Naive thymus-derived CD4-positive, alpha-beta T cell (primary cell): ENCODE measurements at regions not wholly inside any gene's neighbourhood (a gene's known extent, or its start where the extent isn't known, plus 50 kb on each side); places are given as distances from the start of the nearest gene placed in this dataset.

Source experiments
- ATAC-seq: fragments of 150-1000 bp; cut with Tn5 transposase; 2 replicates; pipeline ENCODE4 v1.10.0; 2021; ENCODE audit warnings: mild to moderate bottlenecking, moderate library complexity
- CTCF ChIA-PET: fragments of 350-600 bp; sonication (Branson Sonifier 250); formaldehyde crosslinking; loops from one replicate; lab custom pipeline; 2021; ENCODE audit warnings: antibody characterized with exemption; lab: Charles Lee
- POLR2A ChIA-PET: fragments of 350-600 bp; sonication (Branson Sonifier 250); formaldehyde crosslinking; loops from one replicate; lab custom pipeline; 2021; ENCODE audit warnings: antibody characterized with exemption, inconsistent platforms; lab: Charles Lee
- DNase-seq, 9 donors: peaks; one replicate each; pipeline versions ENCODE4 v3.0.0 to v3.0.0-alpha.2; 2020 to 2022; ENCODE audit warnings: mixed read lengths in 1 of 9
- H3K27ac ChIP-seq: one replicate; pipeline ENCODE4 v1.7.0; 2013; ENCODE audit warnings: mild to moderate bottlenecking, low read depth, low read length, moderate library complexity
- H3K27me3 ChIP-seq, 2 donors: one replicate each; pipeline ENCODE4 v1.7.0; 2013; ENCODE audit warnings: low read length in 2 of 2, mild to moderate bottlenecking in 2 of 2, moderate library complexity in 2 of 2; ENCODE audit not compliant: control insufficient read depth in 2 of 2, insufficient read depth in 2 of 2
- H3K36me3 ChIP-seq, 3 experiments: 1 replicate in 2 of 3; 2 replicates in 1 of 3; pipeline ENCODE4 v1.7.0; 2013; ENCODE audit warnings: low read length in 3 of 3, mild to moderate bottlenecking in 3 of 3, moderate library complexity in 1 of 3; ENCODE audit not compliant: insufficient read depth in 3 of 3, control insufficient read depth in 2 of 3
- H3K4me1 ChIP-seq, 2 donors: one replicate each; pipeline ENCODE4 v1.7.0; 2013; ENCODE audit warnings: low read length in 2 of 2, mild to moderate bottlenecking in 2 of 2, moderate library complexity in 1 of 2; ENCODE audit not compliant: control insufficient read depth in 2 of 2, insufficient read depth in 2 of 2
- H3K4me3 ChIP-seq: 2 replicates; pipeline ENCODE4 v1.7.0; 2013; ENCODE audit warnings: mild to moderate bottlenecking, low read length
- H3K9me3 ChIP-seq, 3 experiments: 1 replicate in 2 of 3; 2 replicates in 1 of 3; pipeline ENCODE4 v1.7.0; 2013; ENCODE audit warnings: low read length in 3 of 3; ENCODE audit not compliant: control insufficient read depth in 2 of 3
- H3K27ac Mint-ChIP-seq, 9 donors: one replicate each; pipeline ENCODE4 v1.8.0; 2020 to 2022; ENCODE audit warnings: mixed read lengths in 9 of 9, mild to moderate bottlenecking in 8 of 9, moderate library complexity in 5 of 9, inconsistent platforms in 2 of 9
- H3K27me3 Mint-ChIP-seq, 5 donors: one replicate each; pipeline ENCODE4 v1.8.0; 2021 to 2022; ENCODE audit warnings: mixed read lengths in 5 of 5, mild to moderate bottlenecking in 1 of 5
- H3K36me3 Mint-ChIP-seq, 5 donors: one replicate each; pipeline ENCODE4 v1.8.0; 2020 to 2022; ENCODE audit warnings: mixed read lengths in 5 of 5, mild to moderate bottlenecking in 3 of 5, inconsistent platforms in 1 of 5
- H3K4me1 Mint-ChIP-seq, 7 donors: one replicate each; pipeline ENCODE4 v1.8.0; 2020 to 2022; ENCODE audit warnings: mixed read lengths in 7 of 7, mild to moderate bottlenecking in 3 of 7, inconsistent platforms in 1 of 7
- H3K4me3 Mint-ChIP-seq, 10 donors: one replicate each; pipeline ENCODE4 v1.8.0; 2020 to 2022; ENCODE audit warnings: mild to moderate bottlenecking in 10 of 10, mixed read lengths in 10 of 10, moderate library complexity in 6 of 10, inconsistent platforms in 2 of 10
- H3K9me3 Mint-ChIP-seq, 11 donors: one replicate each; pipeline ENCODE4 v1.8.0; 2020 to 2022; ENCODE audit warnings: mixed read lengths in 11 of 11, mild to moderate bottlenecking in 4 of 11, inconsistent platforms in 1 of 11, moderate library complexity in 1 of 11
- intact Hi-C, 2 donors: fragments of 100-400 bp; cut with micrococcal nuclease; formaldehyde crosslinking; loops; one replicate each; pipeline ENCODE4 v1.15.1; 2023

GRCh38 chr3:72375237-72376076 is 472.8 kb downstream of the SHQ1 start:
- CTCF ChIA-PET, result interaction anchor here (0.6 to 1.1 kb wide), 2 partner anchors 72 to 107 kb away, joined by 3 to 4 read pairs; no protein-coding TSS in a partner anchor
- H3K4me3 ChIP-seq, result no peak overlapping the region
- no peaks in the 10 kb centered on the region for H3K27me3 ChIP-seq
- H3K4me3 Mint-ChIP-seq, result peak overlapping the region in 8 of 10 donors; percentile 20 to 76 (median 44)
- peak overlapping the region in 8 of 9 donors; percentile 5 to 77 (median 28) for H3K27ac Mint-ChIP-seq
- H3K4me1 ChIP-seq, result peaks cover 0 to 17% of the 10 kb centered on the region in 2 donors
- H3K4me1 Mint-ChIP-seq, result peaks cover 10 to 85% (median 65%) of the 10 kb centered on the region in 7 donors
- peak; percentile 82 for ATAC-seq
- POLR2A ChIA-PET, result interaction anchor here (0.6 to 1.2 kb wide), 5 partner anchors 11 to 1510 kb away, joined by 3 to 7 read pairs (median 4); no protein-coding TSS in a partner anchor
- no peaks in the 10 kb centered on the region for H3K9me3 Mint-ChIP-seq
- peak in 7 of 9 donors; percentile 3 to 50 (median 26) for DNase-seq
- peaks cover 5 to 22% (median 10%) of the 10 kb centered on the region in 5 donors for H3K36me3 Mint-ChIP-seq
- no peaks in the 10 kb centered on the region for H3K9me3 ChIP-seq
- intact Hi-C loops, result loop anchor here (2.0 to 5.0 kb wide), 4 partner anchors 29 to 1463 kb away; partner anchors contain the start of gene RYBP (in 1 of the 2)
- peaks cover 0 to 11% (median 0%) of the 10 kb centered on the region in 3 experiments for H3K36me3 ChIP-seq
- H3K27ac ChIP-seq, result peak overlapping the region; percentile 33
- no peaks in the 10 kb centered on the region for H3K27me3 Mint-ChIP-seq

DNA sequence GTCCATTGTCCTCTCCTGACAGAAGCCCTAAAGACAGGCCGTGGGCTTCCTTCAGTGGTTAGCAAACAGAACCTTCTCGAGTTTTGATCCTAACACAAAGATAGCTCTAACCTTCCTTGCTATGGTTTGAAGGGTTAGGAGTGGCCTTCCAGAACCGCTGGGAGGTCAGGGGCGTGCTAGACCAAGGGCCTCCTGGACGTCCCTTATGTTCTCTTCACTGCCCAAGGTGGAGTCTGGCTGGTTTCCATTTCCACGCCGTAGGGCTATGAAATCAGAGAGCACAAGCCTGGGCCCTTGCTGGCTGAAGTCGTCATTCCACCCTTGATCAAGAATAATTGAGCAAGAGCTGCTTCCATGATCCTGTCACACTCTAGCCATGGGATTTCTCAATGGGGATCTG is 475.1 kb downstream of the SHQ1 start:
- Histone ChIP-seq H3K36me3 (peaks cover 0 to 2% (median 0%) of the 10 kb centered on the region in 3 experiments), H3K27ac (no peak overlapping the region), H3K4me3 (no peak overlapping the region), H3K4me1 (peaks cover 0 to 17% of the 10 kb centered on the region in 2 donors), H3K27me3 (no peaks in the 10 kb centered on the region), H3K9me3 (no peaks in the 10 kb centered on the region)
- intact Hi-C loops, result no loop called here
- ATAC-seq (no peak), DNase-seq (no peak)
- H3K4me1 Mint-ChIP-seq, result peaks cover 10 to 61% (median 53%) of the 10 kb centered on the region in 7 donors
- peak overlapping the region in 2 of 9 donors; percentile 14 to 31 for H3K27ac Mint-ChIP-seq
- POLR2A ChIA-PET, result no interaction called here
- CTCF ChIA-PET, result no interaction called here
- H3K27me3 Mint-ChIP-seq, result no peaks in the 10 kb centered on the region
- no peak overlapping the region for H3K4me3 Mint-ChIP-seq
- peaks cover 0 to 2% (median 0%) of the 10 kb centered on the region in 11 donors for H3K9me3 Mint-ChIP-seq
- peaks cover 0 to 8% (median 2%) of the 10 kb centered on the region in 5 donors for H3K36me3 Mint-ChIP-seq

- no peak for DNase-seq
- Histone ChIP-seq H3K4me1 (peaks cover 0 to 17% of the 10 kb centered on the region in 2 donors), H3K9me3 (no peaks in the 10 kb centered on the region), H3K27me3 (no peaks in the 10 kb centered on the region), H3K36me3 (no peaks in the 10 kb centered on the region), H3K27ac (no peak overlapping the region), H3K4me3 (no peak overlapping the region)
- POLR2A ChIA-PET, result interaction anchor here (0.6 kb wide), 1 partner anchor 41 kb away, joined by 3 read pairs; no protein-coding TSS in a partner anchor
- Mint-ChIP-seq H3K4me3 (no peak overlapping the region), H3K36me3 (peaks cover 0 to 6% (median 0%) of the 10 kb centered on the region in 5 donors), H3K4me1 (peaks cover 10 to 59% (median 53%) of the 10 kb centered on the region in 7 donors), H3K27ac (peak overlapping the region in 3 of 9 donors; percentile 47 to 52 (median 49)), H3K27me3 (no peaks in the 10 kb centered on the region), H3K9me3 (peaks cover 0 to 2% (median 0%) of the 10 kb centered on the region in 11 donors)
- CTCF ChIA-PET, result no interaction called here
- intact Hi-C loops, result no loop called here
- no peak for ATAC-seq
Measured at GRCh38 chr3:72372161-72372560, 476.1 kb downstream of the SHQ1 start.

DNA sequence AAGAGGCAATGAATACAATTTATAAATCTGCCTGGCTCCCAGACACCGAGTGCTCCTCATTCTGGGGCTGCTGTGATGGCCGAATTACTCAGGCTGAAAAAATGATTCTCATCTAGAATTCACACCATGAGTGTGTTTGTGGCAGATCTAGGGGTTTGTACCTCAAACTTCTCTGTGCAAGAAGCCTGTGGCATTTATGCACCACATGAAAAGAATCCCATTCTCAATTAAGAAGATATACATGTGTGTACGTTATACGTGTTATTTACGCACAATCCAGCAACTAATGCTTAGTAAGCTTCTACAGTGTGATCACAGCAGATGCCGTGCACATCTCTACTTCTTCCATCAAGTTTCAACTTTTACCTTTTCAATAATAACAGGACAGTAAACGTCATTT is 476.8 kb downstream of the SHQ1 start:
- ChIA-PET POLR2A (interaction anchor here (0.6 kb wide), 1 partner anchor 639 kb away, joined by 4 read pairs; no protein-coding TSS in a partner anchor), CTCF (no interaction called here)
- no peaks in the 10 kb centered on the region for H3K27me3 Mint-ChIP-seq
- H3K27ac Mint-ChIP-seq, result peak overlapping the region in 1 of 9 donors; percentile 37
- Histone ChIP-seq H3K4me1 (peaks cover 0 to 17% of the 10 kb centered on the region in 2 donors), H3K4me3 (no peak overlapping the region), H3K27ac (no peak overlapping the region), H3K27me3 (no peaks in the 10 kb centered on the region), H3K36me3 (no peaks in the 10 kb centered on the region), H3K9me3 (no peaks in the 10 kb centered on the region)
- DNase-seq, result no peak
- intact Hi-C loops, result no loop called here
- peaks cover 0 to 3% (median 0%) of the 10 kb centered on the region in 5 donors for H3K36me3 Mint-ChIP-seq
- peaks cover 0 to 2% (median 0%) of the 10 kb centered on the region in 11 donors for H3K9me3 Mint-ChIP-seq
- H3K4me3 Mint-ChIP-seq, result no peak overlapping the region
- ATAC-seq, result no peak
- H3K4me1 Mint-ChIP-seq, result peaks cover 10 to 53% (median 48%) of the 10 kb centered on the region in 7 donors

GRCh38 chr3:72370947-72371346 is 477.3 kb downstream of the SHQ1 start:
- peaks cover 10 to 48% (median 44%) of the 10 kb centered on the region in 7 donors for H3K4me1 Mint-ChIP-seq
- ChIA-PET POLR2A (interaction anchor here (0.6 kb wide), 1 partner anchor 639 kb away, joined by 4 read pairs; no protein-coding TSS in a partner anchor), CTCF (interaction anchor here (0.5 kb wide), 1 partner anchor 241 kb away, joined by 3 read pairs; no protein-coding TSS in a partner anchor)
- DNase-seq, result no peak
- peaks cover 0 to 2% (median 0%) of the 10 kb centered on the region in 11 donors for H3K9me3 Mint-ChIP-seq
- H3K27me3 Mint-ChIP-seq, result no peaks in the 10 kb centered on the region
- H3K27me3 ChIP-seq, result no peaks in the 10 kb centered on the region
- H3K27ac Mint-ChIP-seq, result no peak overlapping the region
- H3K9me3 ChIP-seq, result no peaks in the 10 kb centered on the region
- H3K4me1 ChIP-seq, result peaks cover 0 to 16% of the 10 kb centered on the region in 2 donors
- ATAC-seq, result no peak
- H3K36me3 Mint-ChIP-seq, result peaks cover 0 to 3% (median 0%) of the 10 kb centered on the region in 5 donors
- H3K4me3 ChIP-seq, result no peak overlapping the region
- H3K27ac ChIP-seq, result no peak overlapping the region
- no peak overlapping the region for H3K4me3 Mint-ChIP-seq
- no peaks in the 10 kb centered on the region for H3K36me3 ChIP-seq
- intact Hi-C loops, result no loop called here

DNA sequence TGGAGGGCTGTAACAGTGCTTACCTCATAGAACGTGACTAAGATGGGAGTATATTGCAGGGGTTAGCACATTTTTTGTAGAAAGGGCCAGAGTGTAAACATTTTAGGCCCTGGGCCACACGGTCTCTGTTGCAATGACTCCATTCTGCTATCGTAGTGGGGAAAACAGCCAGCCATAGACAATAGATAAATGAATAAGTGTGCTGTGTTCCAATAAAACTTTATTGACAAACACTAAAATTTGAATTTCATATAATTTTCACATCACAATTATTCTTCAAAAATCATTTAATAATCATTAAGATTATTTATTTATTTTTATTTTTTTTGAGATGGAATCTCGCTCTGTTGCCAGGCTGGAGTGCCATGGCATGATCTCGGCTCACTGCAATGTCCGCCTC is 478.6 kb downstream of the SHQ1 start:
- ATAC-seq (no peak), DNase-seq (no peak)
- Histone ChIP-seq H3K27ac (no peak overlapping the region), H3K9me3 (no peaks in the 10 kb centered on the region), H3K4me1 (peaks cover 0 to 7% of the 10 kb centered on the region in 2 donors), H3K27me3 (no peaks in the 10 kb centered on the region), H3K36me3 (no peaks in the 10 kb centered on the region), H3K4me3 (no peak overlapping the region)
- Mint-ChIP-seq H3K27ac (no peak overlapping the region), H3K27me3 (no peaks in the 10 kb centered on the region), H3K4me3 (no peak overlapping the region), H3K36me3 (peaks cover 0 to 3% (median 0%) of the 10 kb centered on the region in 5 donors), H3K9me3 (peaks cover 0 to 4% (median 0%) of the 10 kb centered on the region in 11 donors), H3K4me1 (peaks cover 3 to 36% (median 32%) of the 10 kb centered on the region in 7 donors)
- intact Hi-C loops, result no loop called here
- ChIA-PET CTCF (interaction anchor here (0.6 kb wide), 1 partner anchor 14 kb away, joined by 3 read pairs; no protein-coding TSS in a partner anchor), POLR2A (interaction anchor here (1.1 kb wide), 1 partner anchor 28 kb away, joined by 3 read pairs; no protein-coding TSS in a partner anchor)
